A673 (cell line): ENCODE measurements at regions not wholly inside any gene's neighbourhood (a gene's known extent, or its start where the extent isn't known, plus 50 kb on each side); places are given as distances from the start of the nearest gene placed in this dataset.

Experiments used
- BruUV-seq: library from RNA; stranded (reverse); fragments of 400-500 nt; replicated peaks from 2 replicates; lab custom pipeline; 2021; lab: Mats Ljungman, UMichigan
- CTCF ChIA-PET: fragments of 300-600 bp; sonication (Branson Sonifier 250); formaldehyde crosslinking; loops from one replicate; lab custom pipeline; 2022; ENCODE audit warnings: antibody characterized with exemption; lab: Charles Lee
- POLR2A ChIA-PET: fragments of 300-600 bp; sonication (Branson Sonifier 250); formaldehyde crosslinking; loops from one replicate; lab custom pipeline; 2022; ENCODE audit warnings: antibody characterized with exemption; ENCODE audit not compliant: low non-redundant PET; lab: Charles Lee
- DNase-seq: peaks from one replicate; pipeline ENCODE4 v3.0.0-alpha.2; 2015; ENCODE audit warnings: low spot score
- H3K27ac ChIP-seq: fragments of 200-600 bp; sonication (generic); 2 replicates; pipeline ENCODE4 v1.5.1; 2016; ENCODE audit warnings: mixed run types, low read depth, mild to moderate bottlenecking, mixed read lengths, antibody characterized with exemption, low read length; ENCODE audit not compliant: poor library complexity, severe bottlenecking
- H3K27me3 ChIP-seq: fragments of 200-600 bp; sonication (generic); replicated peaks from 2 replicates; pipeline ENCODE4 v1.6.1; 2017; ENCODE audit warnings: mixed run types, low read depth, mild to moderate bottlenecking, mixed read lengths, antibody characterized with exemption, low read length; ENCODE audit not compliant: insufficient read depth, poor library complexity
- H3K36me3 ChIP-seq: fragments of 200-600 bp; sonication (generic); 2 replicates; pipeline ENCODE4 v1.6.1; 2016; ENCODE audit warnings: mixed run types, mild to moderate bottlenecking, mixed read lengths, antibody characterized with exemption, low read length; ENCODE audit not compliant: insufficient read depth, poor library complexity, severe bottlenecking
- H3K4me1 ChIP-seq: fragments of 200-600 bp; sonication (generic); 2 replicates; pipeline ENCODE4 v1.6.1; 2017; ENCODE audit warnings: mixed run types, mild to moderate bottlenecking, mixed read lengths, antibody characterized with exemption, low read length; ENCODE audit not compliant: insufficient read depth, poor library complexity, severe bottlenecking
- H3K4me3 ChIP-seq: fragments of 200-600 bp; sonication (generic); 2 replicates; pipeline ENCODE4 v1.5.1; 2016; ENCODE audit warnings: low read depth, mixed run types, mild to moderate bottlenecking, mixed read lengths, low read length; ENCODE audit not compliant: poor library complexity, severe bottlenecking
- H3K9me3 ChIP-seq: fragments of 200-600 bp; sonication (generic); 2 replicates; pipeline ENCODE4 v1.6.1; 2016; ENCODE audit warnings: mixed run types, low read depth, mild to moderate bottlenecking, mixed read lengths, antibody characterized with exemption, low read length; ENCODE audit not compliant: poor library complexity, severe bottlenecking
- EZH2 ChIP-seq: fragments of 200-600 bp; sonication (generic); IDR thresholded peaks from 2 replicates; pipeline ENCODE4 v1.6.1; 2017; ENCODE audit warnings: borderline replicate concordance, low read depth, mild to moderate bottlenecking, mixed read lengths, antibody characterized with exemption, low read length; ENCODE audit not compliant: poor library complexity, severe bottlenecking
- intact Hi-C: fragments of 100-400 bp; cut with micrococcal nuclease; formaldehyde crosslinking; loops from one replicate; pipeline ENCODE4 v1.10.0; 2022; ENCODE audit not compliant: unreplicated experiment
- TF ChIP-seq, protein P1 (sequence below): fragments of 300-800, 200-600 bp; sonication (generic); conservative IDR thresholded peaks from 2 replicates; pipeline ENCODE4 v1.5.1; 2017; ENCODE audit warnings: low read depth, mild to moderate bottlenecking, antibody characterized with exemption, low read length, moderate library complexity, mixed read lengths

DNA sequence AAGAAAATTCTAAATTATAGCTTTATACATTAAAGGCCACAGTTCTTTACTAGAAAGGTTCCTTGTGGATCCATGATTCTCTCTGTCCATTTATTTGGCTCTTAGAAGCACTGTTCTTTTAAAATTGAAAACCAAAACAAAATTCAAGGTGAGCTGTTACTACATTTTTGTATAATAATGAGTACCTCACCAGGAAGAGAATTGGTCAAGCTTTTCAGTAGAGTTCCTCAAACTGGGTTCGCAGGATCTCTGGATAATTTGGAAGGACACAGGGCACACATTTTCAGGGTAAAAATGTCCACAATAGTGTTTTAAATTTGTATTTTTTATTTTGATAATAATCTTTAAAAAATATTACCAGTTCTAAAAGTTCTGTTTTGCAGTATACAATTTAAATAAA lies 93.0 kb downstream of the PPP1R3A start:
- no peaks in the 10 kb centered on the region for H3K9me3 ChIP-seq
- DNase-seq = no peak
- no peaks in the 10 kb centered on the region for H3K36me3 ChIP-seq
- peaks cover 3% of the 10 kb centered on the region for H3K27me3 ChIP-seq
- POLR2A ChIA-PET = no interaction called here
- H3K4me1 ChIP-seq = no peaks in the 10 kb centered on the region
- no TSS peak for BruUV-seq
- no peak overlapping the region for H3K27ac ChIP-seq
- H3K4me3 ChIP-seq = no peak overlapping the region
- TF ChIP-seq, protein P1, sequence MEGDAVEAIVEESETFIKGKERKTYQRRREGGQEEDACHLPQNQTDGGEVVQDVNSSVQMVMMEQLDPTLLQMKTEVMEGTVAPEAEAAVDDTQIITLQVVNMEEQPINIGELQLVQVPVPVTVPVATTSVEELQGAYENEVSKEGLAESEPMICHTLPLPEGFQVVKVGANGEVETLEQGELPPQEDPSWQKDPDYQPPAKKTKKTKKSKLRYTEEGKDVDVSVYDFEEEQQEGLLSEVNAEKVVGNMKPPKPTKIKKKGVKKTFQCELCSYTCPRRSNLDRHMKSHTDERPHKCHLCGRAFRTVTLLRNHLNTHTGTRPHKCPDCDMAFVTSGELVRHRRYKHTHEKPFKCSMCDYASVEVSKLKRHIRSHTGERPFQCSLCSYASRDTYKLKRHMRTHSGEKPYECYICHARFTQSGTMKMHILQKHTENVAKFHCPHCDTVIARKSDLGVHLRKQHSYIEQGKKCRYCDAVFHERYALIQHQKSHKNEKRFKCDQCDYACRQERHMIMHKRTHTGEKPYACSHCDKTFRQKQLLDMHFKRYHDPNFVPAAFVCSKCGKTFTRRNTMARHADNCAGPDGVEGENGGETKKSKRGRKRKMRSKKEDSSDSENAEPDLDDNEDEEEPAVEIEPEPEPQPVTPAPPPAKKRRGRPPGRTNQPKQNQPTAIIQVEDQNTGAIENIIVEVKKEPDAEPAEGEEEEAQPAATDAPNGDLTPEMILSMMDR = no peak
- no peak for TF ChIP-seq EZH2
- intact Hi-C loops = no loop called here
- CTCF ChIA-PET = no interaction called here

DNA sequence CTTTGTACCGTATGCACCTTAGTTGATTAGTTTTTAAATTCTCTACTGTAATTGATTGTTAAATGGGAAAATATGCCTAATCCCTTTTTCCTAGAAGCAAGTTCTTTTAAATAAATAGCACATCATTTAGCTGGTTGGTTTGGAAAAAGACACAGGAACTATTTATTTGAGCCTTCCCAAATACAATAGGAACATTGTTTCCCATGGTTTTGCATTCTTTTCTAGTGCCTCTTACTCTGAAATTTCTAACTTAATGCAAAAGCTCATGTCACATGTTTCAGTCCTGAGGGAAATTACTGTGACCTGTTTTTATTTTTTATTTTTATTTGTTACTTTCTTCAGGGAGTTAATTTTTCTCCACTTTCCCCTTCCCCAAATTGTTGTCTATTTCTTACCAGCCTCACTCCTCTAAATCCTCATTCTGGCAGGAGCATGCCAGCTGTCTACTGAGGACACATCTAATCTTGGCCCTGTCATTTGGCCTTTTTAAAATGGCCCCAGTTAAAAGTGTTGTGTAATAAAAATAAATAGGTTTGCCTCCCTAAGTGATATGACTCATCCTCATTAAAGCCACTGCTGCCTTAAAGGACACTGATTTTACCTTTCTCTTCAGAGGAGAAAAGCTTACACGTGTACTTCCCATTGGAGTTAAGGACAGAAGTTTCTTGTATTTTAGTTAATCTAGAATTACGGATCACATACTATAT lies 94.5 kb downstream of the PPP1R3A start:
- H3K4me3 ChIP-seq = no peak overlapping the region
- peaks cover 3% of the 10 kb centered on the region for H3K27me3 ChIP-seq
- H3K36me3 ChIP-seq = no peaks in the 10 kb centered on the region
- TF ChIP-seq, protein P1 = no peak
- TF ChIP-seq EZH2 = no peak
- no peaks in the 10 kb centered on the region for H3K4me1 ChIP-seq
- H3K9me3 ChIP-seq = no peaks in the 10 kb centered on the region
- ChIA-PET CTCF (no interaction called here), POLR2A (no interaction called here)
- BruUV-seq = no TSS peak
- no peak overlapping the region for H3K27ac ChIP-seq
- no peak for DNase-seq
- intact Hi-C loops = no loop called here

GRCh38 chr7:113819474-113819873 lies 99.3 kb downstream of the PPP1R3A start:
- Histone ChIP-seq H3K4me1 (no peaks in the 10 kb centered on the region), H3K27me3 (peaks cover 3% of the 10 kb centered on the region), H3K9me3 (no peaks in the 10 kb centered on the region), H3K36me3 (no peaks in the 10 kb centered on the region), H3K4me3 (no peak overlapping the region), H3K27ac (no peak overlapping the region)
- intact Hi-C loops = no loop called here
- no peak for DNase-seq
- CTCF ChIA-PET = no interaction called here
- no TSS peak for BruUV-seq
- POLR2A ChIA-PET = no interaction called here
- TF ChIP-seq, protein P1 = no peak
- TF ChIP-seq EZH2 = no peak
